IPS-NIHi11 (cell line): ENCODE measurements at regions not wholly inside any gene's neighbourhood (a gene's known extent, or its start where the extent isn't known, plus 50 kb on each side); places are given as distances from the start of the nearest gene placed in this dataset.
A peak's percentile ranks its signal among the peaks of the same experiment; 100 is the strongest.

Experiments
- DNase-seq: peaks from one replicate; pipeline ENCODE4 v3.0.0; 2012; ENCODE audit warnings: mixed read lengths, low spot score

- DNase-seq, result no peak
Observed at GRCh38 chr4:74613266-74613665, 168.3 kb downstream of the AREG start.

- no peak for DNase-seq
Observed at GRCh38 chr4:74615411-74615810, 170.5 kb downstream of the AREG start.

GRCh38 chr4:74618166-74618565 lies 173.2 kb downstream of the AREG start:
- no peak for DNase-seq

- DNase-seq, result no peak
Observed at GRCh38 chr4:74618659-74619058, 173.7 kb downstream of the AREG start.

- no peak for DNase-seq
Observed at GRCh38 chr4:74619931-74620702, 174.2 kb downstream of the BTC start.

- DNase-seq, result no peak
Observed at GRCh38 chr4:74621616-74622015, 172.7 kb downstream of the BTC start.

- peak; percentile 33 for DNase-seq
Observed at GRCh38 chr4:74623041-74623440, 171.3 kb downstream of the BTC start.

- no peak for DNase-seq
Observed at GRCh38 chr4:74624351-74625151, 169.8 kb downstream of the BTC start.

- DNase-seq, result no peak
Observed at GRCh38 chr4:74625981-74626380, 168.3 kb downstream of the BTC start.

GRCh38 chr4:74627093-74627492 lies 167.2 kb downstream of the BTC start:
- no peak for DNase-seq

GRCh38 chr4:74627504-74627903 lies 166.8 kb downstream of the BTC start:
- no peak for DNase-seq

GRCh38 chr4:74628852-74629620 lies 165.3 kb downstream of the BTC start:
- no peak for DNase-seq

GRCh38 chr4:74630551-74630950 lies 163.8 kb downstream of the BTC start:
- no peak for DNase-seq

GRCh38 chr4:74631338-74631737 lies 163.0 kb downstream of the BTC start:
- no peak for DNase-seq

- no peak for DNase-seq
Observed at GRCh38 chr4:74631988-74632387, 162.3 kb downstream of the BTC start.

GRCh38 chr4:74632634-74633033 lies 161.7 kb downstream of the BTC start:
- DNase-seq, result no peak

GRCh38 chr4:74635074-74635473 lies 159.2 kb downstream of the BTC start:
- DNase-seq, result no peak

- DNase-seq, result no peak
Observed at GRCh38 chr4:74635490-74636123, 158.7 kb downstream of the BTC start.

- no peak for DNase-seq
Observed at GRCh38 chr4:74638001-74638400, 156.3 kb downstream of the BTC start.

- DNase-seq, result no peak
Observed at GRCh38 chr4:74638689-74639088, 155.6 kb downstream of the BTC start.

- DNase-seq, result no peak
Observed at GRCh38 chr4:74640111-74640903, 154.0 kb downstream of the BTC start.
